Stimulated activated naive CD8-positive, alpha-beta T cell treated with anti-CD3 and anti-CD28 coated beads, Interleukin-15, amount 100 ng/mL, for 72 hours (primary cell): ENCODE measurements at regions not wholly inside any gene's neighbourhood (a gene's known extent, or its start where the extent isn't known, plus 50 kb on each side); places are given as distances from the start of the nearest gene placed in this dataset.
A peak's percentile ranks its signal among the peaks of the same experiment; 100 is the strongest.

Experiments used
- ATAC-seq: fragments of 150-1000 bp; cut with Tn5 transposase; 2 replicates; pipeline ENCODE4 v1.10.0; 2021; ENCODE audit warnings: mild to moderate bottlenecking, moderate library complexity
- DNase-seq, 2 donors: peaks; one replicate each; pipeline ENCODE4 v3.0.0; 2021 to 2022
- H3K27ac Mint-ChIP-seq, 2 donors: one replicate each; pipeline ENCODE4 v1.8.0; 2022; ENCODE audit warnings: mild to moderate bottlenecking in 2 of 2, mixed read lengths in 2 of 2, moderate library complexity in 2 of 2
- H3K27me3 Mint-ChIP-seq: one replicate; pipeline ENCODE4 v1.8.0; 2022; ENCODE audit warnings: mixed read lengths
- H3K4me1 Mint-ChIP-seq: one replicate; pipeline ENCODE4 v1.8.0; 2022; ENCODE audit warnings: mild to moderate bottlenecking, mixed read lengths
- H3K4me3 Mint-ChIP-seq, 2 donors: one replicate each; pipeline ENCODE4 v1.8.0; 2022; ENCODE audit warnings: mild to moderate bottlenecking in 2 of 2, mixed read lengths in 2 of 2, moderate library complexity in 1 of 2
- H3K9me3 Mint-ChIP-seq, 2 donors: one replicate each; pipeline ENCODE4 v1.8.0; 2022; ENCODE audit warnings: mixed read lengths in 2 of 2

DNA sequence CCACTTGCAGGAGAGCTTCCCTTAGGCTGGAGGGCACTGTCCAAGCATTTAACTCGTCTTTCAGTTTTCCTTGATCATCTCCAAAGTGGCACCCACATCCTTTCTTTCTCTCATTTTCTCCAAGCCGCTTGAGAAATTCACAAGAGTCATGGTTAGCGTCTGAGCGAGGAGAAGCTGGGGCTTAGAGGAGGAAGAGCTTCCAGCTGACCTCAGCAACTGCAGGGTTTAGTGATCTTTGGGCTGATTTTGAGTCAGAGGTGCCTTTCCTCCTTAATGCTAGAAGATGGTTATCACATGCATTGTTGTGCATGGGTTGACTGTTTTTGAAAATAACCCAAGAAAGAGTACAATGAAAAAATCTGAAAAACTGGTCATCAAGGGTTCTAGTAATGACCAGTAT lies 134.7 kb downstream of the GADD45G start:
- Mint-ChIP-seq H3K9me3 (no peaks in the 10 kb centered on the region), H3K27ac (no peak overlapping the region), H3K4me1 (peaks cover 61% of the 10 kb centered on the region), H3K27me3 (no peaks in the 10 kb centered on the region), H3K4me3 (no peak overlapping the region)
- DNase-seq (peak in 1 of 2 donors; percentile 18), ATAC-seq (no peak)

DNA sequence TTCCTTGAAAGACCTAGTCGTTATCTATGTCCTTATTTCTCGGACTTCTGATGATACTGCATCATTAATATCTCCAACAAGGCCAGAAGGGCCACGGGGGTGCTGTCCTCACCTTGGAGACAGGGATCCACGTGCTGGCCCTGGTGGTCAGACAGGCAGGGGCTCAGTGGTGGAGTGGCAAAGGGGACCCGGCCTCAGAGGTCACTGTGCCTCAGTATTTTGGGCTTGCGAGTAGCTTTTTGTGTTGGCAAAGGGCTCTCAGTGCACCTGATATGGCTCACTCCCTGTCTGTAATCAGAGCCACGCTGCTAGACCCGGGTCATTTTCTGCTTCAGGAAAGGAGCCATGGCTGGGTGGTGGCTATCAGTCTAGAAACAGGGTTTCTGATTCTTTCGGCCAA lies 135.1 kb downstream of the GADD45G start:
- H3K9me3 Mint-ChIP-seq, result no peaks in the 10 kb centered on the region
- H3K27me3 Mint-ChIP-seq, result no peaks in the 10 kb centered on the region
- H3K27ac Mint-ChIP-seq, result no peak overlapping the region
- DNase-seq (no peak), ATAC-seq (no peak)
- H3K4me1 Mint-ChIP-seq, result peaks cover 65% of the 10 kb centered on the region
- H3K4me3 Mint-ChIP-seq, result no peak overlapping the region

DNA sequence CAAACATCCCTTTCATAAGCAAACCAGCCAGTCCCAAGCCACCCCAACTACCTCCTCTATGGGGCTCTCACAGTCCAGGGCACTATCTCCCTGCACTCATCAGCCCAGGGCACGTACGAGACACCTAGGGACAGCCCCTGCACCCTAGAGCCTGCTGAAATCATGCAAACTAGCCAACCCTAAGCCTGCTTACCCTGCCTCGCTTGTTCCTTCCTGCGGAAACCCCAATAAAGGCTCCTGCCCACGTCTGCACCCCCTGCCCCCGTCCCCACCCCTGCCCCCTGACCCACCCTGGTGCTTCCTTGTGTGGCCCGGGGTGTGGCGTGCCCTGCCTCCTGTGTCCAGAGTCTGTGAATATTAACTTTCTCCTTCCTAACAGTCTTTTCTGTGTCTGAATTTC lies 135.9 kb downstream of the GADD45G start:
- ATAC-seq (peak; percentile 59), DNase-seq (peak; percentile 30 to 54)
- Mint-ChIP-seq H3K27me3 (peaks cover 5% of the 10 kb centered on the region), H3K9me3 (no peaks in the 10 kb centered on the region), H3K4me1 (peaks cover 72% of the 10 kb centered on the region), H3K4me3 (peak overlapping the region; percentile 31 to 47), H3K27ac (peak overlapping the region in 1 of 2 donors; percentile 62)

DNA sequence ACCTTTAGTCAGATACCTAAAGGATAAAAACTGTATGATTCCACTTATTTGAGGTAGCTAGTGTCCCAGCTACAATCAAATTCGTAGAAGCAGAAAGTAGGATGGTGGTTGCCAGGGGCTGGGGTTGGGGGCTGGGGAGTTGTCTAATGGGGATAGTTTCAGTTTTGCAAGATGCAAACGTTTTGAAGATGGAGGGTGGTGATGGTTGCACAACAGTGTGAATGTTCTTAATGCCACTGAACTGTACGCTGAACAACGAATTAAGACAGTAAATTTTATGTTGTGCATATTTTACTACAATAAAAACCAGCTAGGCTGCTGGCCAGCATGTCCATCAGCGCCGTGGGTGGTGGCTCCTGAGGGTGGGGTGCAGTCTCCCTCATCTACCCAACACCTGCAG lies 137.8 kb downstream of the GADD45G start:
- no peak for DNase-seq
- Mint-ChIP-seq H3K27ac (no peak overlapping the region), H3K9me3 (no peaks in the 10 kb centered on the region), H3K27me3 (peaks cover 18% of the 10 kb centered on the region), H3K4me3 (peak overlapping the region; percentile 59 to 85), H3K4me1 (peaks cover 90% of the 10 kb centered on the region)
- ATAC-seq, result no peak

DNA sequence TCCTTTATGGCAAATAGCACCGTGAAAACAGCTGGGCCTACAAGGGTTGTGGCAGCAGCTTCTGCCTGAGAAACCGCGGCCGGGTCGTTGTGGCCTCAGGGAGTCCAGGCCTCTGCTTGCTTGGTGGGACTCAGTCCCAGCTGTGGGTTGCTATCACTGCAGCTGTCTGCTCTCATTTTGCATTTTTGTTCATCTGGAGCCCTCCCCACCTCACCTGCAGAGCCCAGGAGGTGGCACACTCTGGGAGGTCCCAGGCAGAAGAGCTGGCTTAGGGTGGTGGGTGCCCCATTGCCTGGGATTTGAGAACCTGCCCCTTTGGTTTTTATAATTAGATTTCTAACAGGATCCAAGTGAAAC lies 138.4 kb downstream of the GADD45G start:
- peak; percentile 52 for ATAC-seq
- Mint-ChIP-seq H3K4me1 (peaks cover 96% of the 10 kb centered on the region), H3K27ac (peak overlapping the region; percentile 37 to 85), H3K9me3 (no peaks in the 10 kb centered on the region), H3K27me3 (peaks cover 18% of the 10 kb centered on the region), H3K4me3 (peak overlapping the region; percentile 59 to 85)
- peak; percentile 60 to 76 for DNase-seq

DNA sequence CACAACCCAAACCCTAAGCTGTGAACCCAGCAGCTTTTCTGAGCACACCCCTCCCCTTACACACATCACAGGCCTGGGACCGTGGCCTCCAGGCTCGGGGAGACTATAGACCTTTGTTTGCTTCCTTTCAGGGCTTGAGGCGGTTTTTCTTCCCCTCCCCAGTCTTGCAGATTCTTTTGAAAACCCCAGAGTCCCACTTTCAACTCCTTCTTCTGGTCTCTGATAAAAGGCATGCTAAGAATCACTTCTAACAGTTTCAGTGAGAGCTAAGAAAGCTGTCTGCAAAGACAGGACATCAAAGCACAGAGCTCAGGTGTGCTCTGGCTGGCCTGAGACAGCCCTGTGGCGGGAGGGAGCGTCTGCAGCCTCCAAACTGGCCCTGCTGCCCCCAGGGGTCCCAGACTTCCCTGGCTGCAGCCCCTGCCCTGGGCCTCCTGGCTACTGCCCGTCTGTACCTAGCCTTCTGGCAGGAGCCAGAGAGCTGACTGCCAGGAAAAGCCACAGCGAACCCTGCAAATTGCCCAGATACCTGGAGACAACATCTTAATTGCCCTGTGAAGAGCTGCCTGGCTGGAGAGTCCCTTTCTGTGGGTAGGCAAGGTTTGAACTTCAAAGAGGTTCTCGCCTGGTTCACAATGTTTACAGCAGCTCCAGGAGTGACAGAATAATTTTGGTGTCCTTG lies 138.9 kb downstream of the GADD45G start:
- H3K4me1 Mint-ChIP-seq, result peaks cover 98% of the 10 kb centered on the region
- H3K27me3 Mint-ChIP-seq, result peaks cover 18% of the 10 kb centered on the region
- H3K9me3 Mint-ChIP-seq, result no peaks in the 10 kb centered on the region
- peak; percentile 92 for ATAC-seq
- peak overlapping the region; percentile 59 to 85 for H3K4me3 Mint-ChIP-seq
- DNase-seq, result peak; percentile 65 to 85
- peak overlapping the region; percentile 37 to 85 for H3K27ac Mint-ChIP-seq

DNA sequence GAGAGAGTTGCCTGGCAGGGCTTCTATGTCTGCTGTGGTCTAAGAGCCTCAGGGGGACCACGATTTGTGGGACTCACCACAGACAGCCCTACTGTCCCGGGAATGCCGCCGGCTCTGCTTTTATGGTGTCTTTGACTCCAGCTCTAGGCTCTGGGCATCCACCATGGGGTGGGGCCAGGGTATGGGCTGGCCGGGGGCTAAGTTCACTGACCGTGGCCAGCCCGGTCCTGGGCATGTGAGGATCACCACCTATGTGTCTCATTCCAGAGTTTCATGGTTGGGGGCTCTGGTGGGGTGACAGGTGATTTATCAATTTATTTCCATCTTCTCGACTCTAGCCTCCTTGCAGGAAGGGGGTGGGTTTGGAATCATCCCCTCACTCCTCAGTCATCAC lies 139.4 kb downstream of the GADD45G start:
- Mint-ChIP-seq H3K9me3 (no peaks in the 10 kb centered on the region), H3K4me3 (peak overlapping the region; percentile 59 to 85), H3K27ac (peak overlapping the region; percentile 85 to 86), H3K4me1 (peaks cover 98% of the 10 kb centered on the region), H3K27me3 (peaks cover 22% of the 10 kb centered on the region)
- no peak for DNase-seq
- no peak for ATAC-seq

DNA sequence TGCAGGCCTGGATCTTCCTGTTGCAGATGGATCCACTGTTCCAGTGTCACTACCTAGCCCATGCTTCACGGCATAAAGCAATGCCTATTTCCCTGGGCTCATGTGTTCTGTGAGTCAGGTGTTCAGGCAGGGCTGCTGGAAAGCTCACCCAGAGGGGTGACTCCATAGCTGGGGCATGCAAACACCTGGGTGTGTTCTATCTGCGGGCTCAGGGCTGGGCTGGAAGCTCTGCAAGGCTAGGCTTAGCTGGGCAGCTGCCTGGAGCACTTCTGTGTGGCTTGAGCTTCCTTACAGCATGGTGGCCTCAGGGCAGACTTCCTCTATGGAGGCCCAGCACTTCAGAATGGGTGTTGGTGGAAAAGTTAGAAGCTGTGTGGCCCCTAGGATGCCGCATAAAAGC lies 139.9 kb downstream of the GADD45G start:
- peaks cover 26% of the 10 kb centered on the region for H3K27me3 Mint-ChIP-seq
- no peak for DNase-seq
- no peak for ATAC-seq
- peak overlapping the region; percentile 59 to 85 for H3K4me3 Mint-ChIP-seq
- peaks cover 98% of the 10 kb centered on the region for H3K4me1 Mint-ChIP-seq
- H3K9me3 Mint-ChIP-seq, result no peaks in the 10 kb centered on the region
- peak overlapping the region in 1 of 2 donors; percentile 86 for H3K27ac Mint-ChIP-seq

DNA sequence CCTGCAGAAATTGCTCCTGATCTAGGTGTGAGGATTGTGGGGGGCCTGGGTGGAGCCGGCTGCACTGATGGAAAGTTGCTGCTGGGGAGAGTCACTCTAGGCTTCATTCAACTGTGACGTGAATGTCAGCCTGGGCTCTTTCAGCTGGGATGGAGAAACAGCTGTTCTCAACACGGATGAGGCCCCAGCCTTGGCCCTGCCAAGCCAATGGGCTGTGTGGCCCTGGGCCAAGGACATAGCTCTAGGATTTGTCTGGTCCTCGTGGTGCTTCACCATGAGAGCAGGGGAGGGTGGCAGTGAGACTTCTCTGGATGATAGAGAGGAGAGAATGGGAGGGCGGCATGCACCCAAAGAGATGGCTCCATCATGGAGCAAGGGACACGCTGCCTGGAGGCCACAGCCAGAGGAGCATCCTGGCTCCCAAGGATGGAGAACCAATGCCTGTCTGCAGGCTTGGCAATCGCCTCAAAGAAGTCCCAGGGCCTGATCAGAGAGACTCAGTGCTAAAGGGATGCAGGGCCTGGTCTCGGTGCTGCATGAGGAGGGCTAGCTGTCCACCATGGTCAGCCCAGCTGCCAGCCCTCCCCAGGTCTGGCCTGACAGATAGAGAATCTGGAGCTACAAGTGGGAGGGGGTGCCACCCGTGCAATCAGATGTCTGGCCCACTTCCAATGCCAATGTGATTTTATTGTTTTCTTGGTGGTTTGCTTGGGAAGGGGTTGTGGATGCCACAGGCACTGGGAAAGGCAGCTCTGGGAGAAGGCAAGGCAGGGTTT lies 141.0 kb downstream of the GADD45G start:
- Mint-ChIP-seq H3K27ac (peak overlapping the region in 1 of 2 donors; percentile 48), H3K9me3 (no peaks in the 10 kb centered on the region), H3K4me1 (peaks cover 87% of the 10 kb centered on the region), H3K4me3 (no peak overlapping the region), H3K27me3 (peaks cover 26% of the 10 kb centered on the region)
- ATAC-seq, result no peak
- DNase-seq, result no peak

DNA sequence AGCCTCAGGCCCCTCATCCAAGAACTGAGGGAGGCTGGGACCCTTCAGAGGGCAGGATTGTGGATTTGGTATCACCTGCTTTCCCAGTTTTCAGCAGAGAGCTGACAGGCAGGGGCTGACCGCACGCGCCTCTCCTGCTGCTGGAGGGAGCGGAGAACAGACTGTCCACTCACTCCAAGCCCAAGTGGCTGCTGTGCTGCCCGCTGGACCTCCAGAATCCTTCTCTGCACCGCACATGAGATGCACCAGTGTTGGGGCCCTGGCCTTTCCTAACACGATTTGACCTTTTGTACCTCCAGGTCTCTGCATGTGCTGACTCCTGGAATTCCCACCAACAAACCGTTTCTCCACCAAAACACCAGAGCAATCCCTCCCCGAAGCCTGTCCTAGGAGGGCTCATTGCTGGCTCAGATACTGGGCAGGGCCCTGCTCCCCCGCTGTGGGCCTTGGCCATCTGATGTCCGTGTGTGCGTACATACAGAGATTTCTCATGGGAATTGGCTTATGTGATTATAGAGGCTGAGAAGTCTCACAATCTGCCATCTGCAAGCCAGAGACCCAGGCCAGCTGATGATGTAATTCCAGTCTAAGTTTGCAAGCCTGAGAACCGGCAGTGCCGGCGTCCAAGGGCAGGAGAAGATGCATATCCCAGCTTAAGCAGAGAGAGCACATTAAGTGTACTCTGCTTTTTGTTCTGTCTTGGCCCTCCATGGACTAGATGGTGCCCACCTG lies 141.7 kb downstream of the GADD45G start:
- ATAC-seq (no peak), DNase-seq (no peak)
- H3K27me3 Mint-ChIP-seq, result peaks cover 26% of the 10 kb centered on the region
- peaks cover 79% of the 10 kb centered on the region for H3K4me1 Mint-ChIP-seq
- H3K27ac Mint-ChIP-seq, result no peak overlapping the region
- H3K9me3 Mint-ChIP-seq, result no peaks in the 10 kb centered on the region
- no peak overlapping the region for H3K4me3 Mint-ChIP-seq

DNA sequence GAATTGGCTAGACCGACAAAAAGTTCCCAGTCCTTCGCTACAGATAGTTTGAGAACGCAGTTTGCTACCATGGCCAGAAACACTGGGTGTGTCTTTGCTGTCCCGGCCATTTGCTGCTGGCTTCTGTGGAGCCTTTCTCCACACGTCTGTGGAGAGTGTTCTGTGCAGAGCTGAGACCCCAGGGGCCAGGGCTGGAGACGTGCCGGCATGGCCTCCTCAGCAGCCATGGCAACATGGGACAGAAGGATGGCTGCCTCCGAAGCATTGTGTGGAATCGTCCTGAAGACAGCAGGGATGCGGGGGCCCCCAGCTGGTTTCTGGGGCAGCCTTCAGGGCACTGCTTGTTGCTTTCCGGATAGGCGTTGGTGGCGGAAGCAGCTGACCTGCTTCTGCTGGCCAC lies 142.8 kb downstream of the GADD45G start:
- Mint-ChIP-seq H3K4me1 (peaks cover 69% of the 10 kb centered on the region), H3K9me3 (no peaks in the 10 kb centered on the region), H3K27me3 (peaks cover 26% of the 10 kb centered on the region), H3K4me3 (no peak overlapping the region), H3K27ac (no peak overlapping the region)
- DNase-seq (no peak), ATAC-seq (no peak)

DNA sequence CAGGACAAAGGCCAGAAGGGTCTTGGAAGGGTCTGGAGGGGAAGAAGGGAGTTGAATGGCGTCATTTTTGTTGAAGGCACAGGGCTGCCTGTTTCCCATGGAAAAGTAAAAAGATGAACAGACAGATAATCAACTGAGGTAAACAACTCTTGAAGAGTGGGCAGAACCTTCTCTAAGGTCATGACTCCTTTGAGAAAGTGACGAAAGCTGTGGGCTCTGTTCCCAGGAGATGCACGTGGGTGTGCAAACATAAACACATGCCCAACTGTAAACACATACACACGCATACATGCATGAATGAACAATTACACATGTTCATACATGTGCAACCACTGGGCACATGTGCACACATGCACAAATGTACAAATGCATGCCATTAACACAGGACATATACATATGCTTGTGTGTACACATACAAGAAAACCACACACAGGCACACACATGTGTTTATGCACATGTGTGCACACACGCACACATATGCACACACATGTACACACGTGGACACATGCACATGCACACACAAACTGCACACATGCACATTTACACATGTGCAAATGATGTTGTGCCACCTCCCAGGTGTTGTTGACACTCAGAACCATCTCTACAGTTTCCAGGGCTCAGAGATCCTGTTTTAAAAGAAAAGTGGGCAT lies 143.3 kb downstream of the GADD45G start:
- DNase-seq, result no peak
- H3K27me3 Mint-ChIP-seq, result peaks cover 26% of the 10 kb centered on the region
- H3K4me3 Mint-ChIP-seq, result no peak overlapping the region
- H3K4me1 Mint-ChIP-seq, result peaks cover 67% of the 10 kb centered on the region
- H3K27ac Mint-ChIP-seq, result no peak overlapping the region
- H3K9me3 Mint-ChIP-seq, result no peaks in the 10 kb centered on the region
- ATAC-seq, result no peak

DNA sequence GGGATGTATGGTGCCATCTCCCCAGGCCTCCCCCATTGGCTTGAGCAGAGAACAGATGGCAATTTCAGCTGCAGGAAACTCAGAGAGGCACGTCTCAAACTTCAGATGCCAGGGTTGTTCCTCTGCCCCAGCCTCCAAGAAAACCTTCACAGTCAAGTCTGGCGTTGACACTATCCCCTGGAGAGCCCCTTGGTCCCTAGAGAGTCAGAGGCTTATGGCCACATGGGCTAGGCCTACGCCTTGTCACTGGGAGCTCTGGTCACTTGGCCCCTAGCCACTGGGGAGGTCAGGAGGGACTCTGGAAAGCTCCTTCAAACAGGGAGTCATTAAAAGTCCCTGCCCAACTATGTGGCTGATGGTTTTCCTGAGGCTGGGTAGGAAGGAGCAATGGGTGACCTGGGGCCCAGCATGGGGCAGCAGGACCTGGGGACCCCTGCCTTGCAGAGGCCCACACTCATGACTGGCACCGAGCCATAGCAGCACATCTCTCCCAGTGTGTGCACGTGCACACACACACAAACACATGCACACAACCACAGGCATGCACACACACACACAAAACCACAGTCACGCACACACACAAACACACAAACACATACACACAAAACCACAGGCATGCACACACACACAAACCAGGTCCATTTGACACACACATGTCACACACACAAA lies 144.2 kb downstream of the GADD45G start:
- no peaks in the 10 kb centered on the region for H3K9me3 Mint-ChIP-seq
- H3K4me1 Mint-ChIP-seq, result peaks cover 66% of the 10 kb centered on the region
- no peak for ATAC-seq
- no peak for DNase-seq
- peaks cover 26% of the 10 kb centered on the region for H3K27me3 Mint-ChIP-seq
- peak overlapping the region in 1 of 2 donors; percentile 71 for H3K27ac Mint-ChIP-seq
- H3K4me3 Mint-ChIP-seq, result no peak overlapping the region

DNA sequence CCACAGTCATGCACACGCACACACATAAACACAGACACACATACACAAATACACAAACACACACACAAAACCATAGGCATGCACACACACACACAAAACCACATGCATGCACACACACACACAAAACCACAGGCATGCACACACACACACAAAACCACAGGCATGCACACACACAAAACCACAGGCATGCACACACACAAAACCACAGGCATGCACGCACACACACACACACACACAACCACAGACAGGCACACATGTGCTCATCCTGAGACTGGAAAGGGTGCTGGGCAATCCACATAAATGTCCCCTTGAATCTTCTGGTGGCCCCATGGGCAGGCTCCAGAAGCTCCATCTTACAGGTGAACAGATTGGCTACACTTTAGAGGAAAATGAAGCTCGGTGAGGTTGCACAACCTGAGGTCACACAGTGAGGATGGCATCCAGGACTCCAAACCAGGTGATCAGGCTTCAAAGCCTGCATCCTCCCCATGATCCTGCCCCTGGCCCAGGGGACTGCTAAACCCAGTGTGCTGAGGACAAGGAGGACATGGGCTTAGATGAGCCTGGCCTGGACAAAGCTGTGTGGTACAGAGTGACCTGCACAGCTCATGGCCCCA lies 144.8 kb downstream of the GADD45G start:
- no peak overlapping the region for H3K27ac Mint-ChIP-seq

More for the DNA sequence above, 144.8 kb downstream of the GADD45G start:
- H3K4me1 Mint-ChIP-seq, result peaks cover 64% of the 10 kb centered on the region
- H3K27me3 Mint-ChIP-seq, result peaks cover 26% of the 10 kb centered on the region
- DNase-seq (no peak), ATAC-seq (no peak)
- H3K4me3 Mint-ChIP-seq, result no peak overlapping the region
- no peaks in the 10 kb centered on the region for H3K9me3 Mint-ChIP-seq
